GM12865 (cell line): ENCODE measurements at regions not wholly inside any gene's neighbourhood (a gene's known extent, or its start where the extent isn't known, plus 50 kb on each side); places are given as distances from the start of the nearest gene placed in this dataset.
A peak's percentile ranks its signal among the peaks of the same experiment; 100 is the strongest.

Source experiments
- DNase-seq: peaks from one replicate; pipeline ENCODE4 v3.0.0; 2010; ENCODE audit warnings: low read depth
- H3K4me3 ChIP-seq: 2 replicates; pipeline ENCODE4 v1.5.1; 2011; ENCODE audit warnings: mild to moderate bottlenecking, low read depth, low read length, control low read depth
- TF ChIP-seq, protein P1 (sequence below): IDR thresholded peaks from 2 replicates; pipeline ENCODE4 v1.5.1; 2011; ENCODE audit warnings: low read length, control low read depth, low read depth, inconsistent platforms; ENCODE audit not compliant: insufficient read depth; ENCODE audit errors: missing control alignments

DNA sequence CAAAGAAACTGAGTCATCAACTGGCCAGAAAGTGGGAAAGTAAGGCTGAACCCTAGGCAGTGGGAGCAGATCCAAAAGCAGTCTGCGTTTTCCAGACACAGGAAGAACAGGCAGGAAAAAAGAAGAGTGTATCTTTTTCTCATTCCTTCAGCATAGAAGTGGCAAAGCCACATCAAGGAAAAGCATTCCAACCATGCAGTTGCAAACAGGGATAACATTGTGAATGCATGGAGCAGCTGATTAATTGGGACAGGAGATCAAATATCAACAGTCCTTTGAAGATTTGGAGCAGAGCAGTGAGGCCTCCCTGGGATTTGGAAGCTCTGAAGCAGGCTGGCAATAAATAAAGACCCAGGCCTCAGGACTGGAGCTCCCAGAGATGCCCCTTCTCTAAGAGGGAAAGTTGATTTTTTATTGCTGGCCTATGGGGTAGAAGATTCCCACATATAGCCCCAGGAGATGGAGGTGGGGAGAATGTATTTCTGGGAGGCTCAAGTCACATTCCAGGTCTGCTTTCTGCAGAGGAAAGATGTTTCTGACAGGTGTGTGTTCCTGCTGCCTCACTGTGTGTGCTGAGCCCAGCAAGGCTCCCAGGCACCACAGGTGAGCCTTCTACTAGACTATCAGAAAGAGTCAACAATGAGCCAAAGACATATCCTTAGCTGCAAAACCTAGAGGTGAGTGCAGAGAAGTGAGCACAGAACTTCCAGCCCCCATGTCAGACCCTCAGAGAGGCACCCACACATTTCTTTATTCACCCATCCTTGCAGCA lies 222.5 kb downstream of the RAB28 start:
- no peak for DNase-seq
- H3K4me3 ChIP-seq = no peak overlapping the region
- TF ChIP-seq, protein P1, sequence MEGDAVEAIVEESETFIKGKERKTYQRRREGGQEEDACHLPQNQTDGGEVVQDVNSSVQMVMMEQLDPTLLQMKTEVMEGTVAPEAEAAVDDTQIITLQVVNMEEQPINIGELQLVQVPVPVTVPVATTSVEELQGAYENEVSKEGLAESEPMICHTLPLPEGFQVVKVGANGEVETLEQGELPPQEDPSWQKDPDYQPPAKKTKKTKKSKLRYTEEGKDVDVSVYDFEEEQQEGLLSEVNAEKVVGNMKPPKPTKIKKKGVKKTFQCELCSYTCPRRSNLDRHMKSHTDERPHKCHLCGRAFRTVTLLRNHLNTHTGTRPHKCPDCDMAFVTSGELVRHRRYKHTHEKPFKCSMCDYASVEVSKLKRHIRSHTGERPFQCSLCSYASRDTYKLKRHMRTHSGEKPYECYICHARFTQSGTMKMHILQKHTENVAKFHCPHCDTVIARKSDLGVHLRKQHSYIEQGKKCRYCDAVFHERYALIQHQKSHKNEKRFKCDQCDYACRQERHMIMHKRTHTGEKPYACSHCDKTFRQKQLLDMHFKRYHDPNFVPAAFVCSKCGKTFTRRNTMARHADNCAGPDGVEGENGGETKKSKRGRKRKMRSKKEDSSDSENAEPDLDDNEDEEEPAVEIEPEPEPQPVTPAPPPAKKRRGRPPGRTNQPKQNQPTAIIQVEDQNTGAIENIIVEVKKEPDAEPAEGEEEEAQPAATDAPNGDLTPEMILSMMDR = no peak

DNA sequence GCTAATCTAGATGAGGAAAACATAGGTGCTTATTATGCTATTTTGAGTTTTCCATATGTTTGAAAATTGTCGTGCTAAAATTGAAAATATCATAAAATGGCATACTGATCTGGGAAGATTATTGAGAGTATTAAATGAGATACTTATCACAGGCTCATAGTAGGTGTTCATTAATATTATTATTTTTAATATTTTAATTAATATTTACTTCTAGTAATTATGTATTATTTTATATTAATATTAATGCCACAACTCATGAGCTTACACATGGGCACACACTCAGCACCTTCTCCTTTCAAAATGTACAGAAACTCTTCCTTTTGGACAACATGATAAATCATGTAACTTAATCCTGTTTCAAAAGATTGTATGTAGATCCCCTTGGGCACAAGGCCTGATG lies 223.6 kb downstream of the RAB28 start:
- no peak for DNase-seq
- TF ChIP-seq, protein P1 = no peak
- H3K4me3 ChIP-seq = no peak overlapping the region

DNA sequence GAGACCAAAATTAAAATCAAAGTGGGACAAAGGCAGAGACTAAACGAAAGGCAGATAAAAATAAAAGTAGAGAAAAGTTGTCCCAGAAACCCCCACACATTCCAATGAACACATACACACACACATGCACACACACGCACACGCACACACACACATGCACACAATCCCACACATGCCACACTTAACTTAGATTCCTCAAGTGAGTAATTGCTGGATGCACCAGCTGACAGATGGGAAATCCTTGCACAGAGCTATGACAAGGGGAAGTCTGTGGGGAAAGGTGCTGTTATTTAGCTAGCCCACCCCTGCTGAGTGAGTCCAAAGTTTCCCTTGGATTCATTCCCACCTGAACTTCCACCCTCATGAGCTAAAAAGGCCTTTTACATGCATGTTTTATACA lies 233.9 kb downstream of the RAB28 start:
- no peak overlapping the region for H3K4me3 ChIP-seq
- TF ChIP-seq, protein P1 = no peak
- no peak for DNase-seq

DNA sequence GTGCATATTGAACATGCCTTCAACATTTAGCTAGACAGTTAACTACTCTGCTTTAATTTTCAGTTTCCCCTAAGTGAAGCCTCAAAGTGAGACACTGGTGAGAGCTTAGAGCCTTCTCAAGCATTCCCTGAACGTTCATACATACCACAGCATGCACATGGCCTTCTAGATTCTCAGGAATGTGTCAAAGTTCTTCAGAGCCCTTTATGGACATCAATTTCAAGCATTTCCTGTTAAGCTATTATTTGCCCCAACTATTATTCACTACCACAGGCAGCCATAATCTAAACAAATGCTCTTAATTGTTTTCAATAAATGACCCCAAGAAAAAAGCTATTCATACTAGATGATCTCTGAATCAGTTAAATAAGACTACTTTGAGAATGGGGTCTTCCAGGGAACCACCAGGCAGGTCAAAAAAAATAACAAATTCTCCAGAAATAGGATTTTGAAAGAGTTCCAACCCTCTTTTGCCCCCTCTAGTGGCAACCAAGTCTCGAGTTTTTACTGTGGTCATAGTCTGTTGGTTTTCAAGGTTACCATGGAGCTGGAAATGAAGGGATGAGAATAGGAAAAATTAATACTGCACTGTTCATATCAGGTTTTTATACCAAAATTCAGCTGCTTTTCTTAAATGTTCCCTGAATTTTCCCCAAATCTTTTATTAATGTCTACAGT lies 235.4 kb downstream of the RAB28 start:
- no peak for DNase-seq
- H3K4me3 ChIP-seq = no peak overlapping the region
- TF ChIP-seq, protein P1 = peak; percentile 3

DNA sequence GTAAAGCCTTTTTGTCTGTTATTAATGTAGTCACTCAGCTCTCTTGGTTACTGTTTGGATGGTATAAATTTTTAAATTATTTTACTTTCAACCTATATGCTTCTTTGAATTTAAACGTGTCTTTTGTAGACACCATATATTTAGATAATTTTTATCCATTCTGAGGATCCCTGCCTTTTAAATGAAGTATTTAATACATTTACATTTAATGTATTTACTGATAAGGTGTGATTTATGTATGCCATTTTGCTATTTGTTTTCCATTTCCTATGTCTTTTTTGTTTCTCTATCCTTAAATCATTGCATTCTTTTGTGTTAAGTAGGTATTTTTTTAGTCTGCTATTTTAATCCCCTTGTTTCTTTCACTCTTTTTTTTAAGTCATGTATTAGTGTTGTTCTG lies 238.0 kb downstream of the RAB28 start:
- TF ChIP-seq, protein P1 = no peak
- DNase-seq = no peak
- H3K4me3 ChIP-seq = no peak overlapping the region

DNA sequence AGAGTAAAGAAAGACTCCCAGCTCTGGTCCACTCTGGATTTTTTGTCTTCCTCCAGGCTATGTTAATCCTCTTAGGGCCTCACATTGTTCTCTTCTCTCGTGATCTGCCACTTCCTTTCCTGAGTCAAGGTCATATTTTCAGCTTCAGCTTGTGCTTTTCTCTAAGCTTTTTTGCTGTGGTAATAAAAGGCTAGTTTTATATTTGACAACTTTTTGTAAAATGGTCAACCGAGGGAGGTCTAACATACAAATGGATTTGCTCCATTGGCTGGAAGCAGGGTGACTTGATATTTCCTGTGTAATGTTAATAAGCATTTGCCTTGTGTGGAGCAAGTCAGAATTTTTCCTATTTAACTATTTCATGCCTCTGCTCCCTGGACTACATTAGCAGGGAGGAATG lies 239.7 kb downstream of the RAB28 start:
- H3K4me3 ChIP-seq = no peak overlapping the region
- TF ChIP-seq, protein P1 = no peak
- DNase-seq = no peak

DNA sequence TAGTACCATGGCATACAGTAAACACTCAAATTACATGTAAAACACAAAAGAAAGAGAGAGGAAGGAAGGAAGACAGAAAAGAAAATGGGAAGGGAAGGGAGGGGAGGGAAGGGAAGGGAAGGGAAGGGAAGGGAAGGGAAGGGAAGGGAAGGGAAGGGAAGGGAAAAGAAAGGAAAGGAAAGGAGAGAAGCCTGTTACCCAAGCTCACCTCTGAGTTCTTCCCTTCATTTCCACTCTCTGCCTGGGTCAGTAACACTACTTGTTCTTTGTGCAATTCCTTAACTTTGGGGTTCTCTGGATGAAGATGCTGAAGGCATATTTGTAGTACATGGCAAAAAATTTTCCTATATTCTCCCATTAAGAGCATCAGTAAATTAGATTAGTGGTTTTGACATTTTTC lies 241.0 kb downstream of the RAB28 start:
- no peak overlapping the region for H3K4me3 ChIP-seq
- TF ChIP-seq, protein P1 = no peak
- DNase-seq = no peak
